GM12878 (cell line): ENCODE measurements at regions not wholly inside any gene's neighbourhood (a gene's known extent, or its start where the extent isn't known, plus 50 kb on each side); places are given as distances from the start of the nearest gene placed in this dataset.

ENCODE experiments used
- IKZF1 ChIP-seq: fragments of 450-650 bp; conservative IDR thresholded peaks from 2 replicates; pipeline ENCODE4 v1.6.1; 2017; ENCODE audit warnings: antibody characterized with exemption, mild to moderate bottlenecking
- NKRF ChIP-seq: fragments of 450-650 bp; conservative IDR thresholded peaks from 2 replicates; pipeline ENCODE4 v1.6.1; 2017; ENCODE audit warnings: mild to moderate bottlenecking, moderate library complexity
- POLR2A ChIP-seq: IDR thresholded peaks from 2 replicates; pipeline ENCODE4 v1.6.1; 2011; ENCODE audit warnings: low read depth, mild to moderate bottlenecking, low read length
- RB1 ChIP-seq: fragments of 450-650 bp; formaldehyde crosslinking; IDR thresholded peaks from 2 replicates; pipeline ENCODE4 v1.6.1; 2017; ENCODE audit warnings: mild to moderate bottlenecking, borderline replicate concordance
- RELB ChIP-seq: fragments of 450-650 bp; IDR thresholded peaks from 2 replicates; pipeline ENCODE4 v1.6.1; 2017; ENCODE audit warnings: low read depth, mild to moderate bottlenecking, moderate library complexity
- RUNX3 ChIP-seq: IDR thresholded peaks from 2 replicates; pipeline ENCODE4 v1.6.1; 2012; ENCODE audit warnings: low read length, inconsistent platforms
- SMAD5 ChIP-seq: IDR thresholded peaks from 2 replicates; pipeline ENCODE4 v1.6.1; 2016; ENCODE audit warnings: antibody characterized with exemption, low read depth

GRCh38 chr17:72574675-72575510 lies 454.1 kb downstream of the SOX9 start (continued):
- TF ChIP-seq RB1 (no peak), RELB (no peak), NKRF (no peak), POLR2A (no peak), SMAD5 (no peak), IKZF1 (no peak), RUNX3 (no peak)
- TF ChIP-seq, all 136 proteins: peak for 0
